Dedifferentiated amniotic fluid mesenchymal stem cell (primary cell): ENCODE measurements at regions not wholly inside any gene's neighbourhood (a gene's known extent, or its start where the extent isn't known, plus 50 kb on each side); places are given as distances from the start of the nearest gene placed in this dataset.
A peak's percentile ranks its signal among the peaks of the same experiment; 100 is the strongest.

Experiments used
- DNase-seq: peaks from one replicate; pipeline ENCODE4 v3.0.0-alpha.2; 2016; ENCODE audit errors: extremely low spot score

- DNase-seq: no peak
Observed at GRCh38 chr2:211062297-211062612, 505.9 kb downstream of the CPS1 start.

- no peak for DNase-seq
Observed at GRCh38 chr2:211067029-211067428, 510.6 kb downstream of the CPS1 start.

- no peak for DNase-seq
Observed at GRCh38 chr2:211068108-211068780, 511.8 kb downstream of the CPS1 start.

GRCh38 chr2:211070547-211070946 is 514.1 kb downstream of the CPS1 start:
- DNase-seq: no peak

- DNase-seq: no peak
Observed at GRCh38 chr2:211077216-211077767, 520.9 kb downstream of the CPS1 start.

GRCh38 chr2:211084352-211084751 is 528.0 kb downstream of the CPS1 start:
- no peak for DNase-seq

- DNase-seq: peak; percentile 58
Observed at GRCh38 chr2:211085056-211085680, 528.8 kb downstream of the CPS1 start.

- no peak for DNase-seq
Observed at GRCh38 chr2:211086049-211086448, 529.6 kb downstream of the CPS1 start.

GRCh38 chr2:211089127-211089526 is 532.7 kb downstream of the CPS1 start:
- DNase-seq: no peak

GRCh38 chr2:211093743-211094303 is 537.4 kb downstream of the CPS1 start:
- no peak for DNase-seq

- DNase-seq: no peak
Observed at GRCh38 chr2:211103989-211104388, 547.6 kb downstream of the CPS1 start.

- no peak for DNase-seq
Observed at GRCh38 chr2:211113334-211114175, 557.2 kb downstream of the CPS1 start.

- DNase-seq: no peak
Observed at GRCh38 chr2:211114826-211115455, 558.5 kb downstream of the CPS1 start.

- no peak for DNase-seq
Observed at GRCh38 chr2:211117026-211117425, 560.6 kb downstream of the CPS1 start.

GRCh38 chr2:211126256-211126655 is 569.9 kb downstream of the CPS1 start:
- DNase-seq: no peak

- DNase-seq: no peak
Observed at GRCh38 chr2:211127501-211127900, 571.1 kb downstream of the CPS1 start.

GRCh38 chr2:211128287-211128686 is 571.9 kb downstream of the CPS1 start:
- no peak for DNase-seq

- DNase-seq: no peak
Observed at GRCh38 chr2:211129798-211130197, 573.4 kb downstream of the CPS1 start.

- no peak for DNase-seq
Observed at GRCh38 chr2:211132046-211132445, 575.6 kb downstream of the CPS1 start.

- peak; percentile 44 for DNase-seq
Observed at GRCh38 chr2:211132573-211132972, 576.2 kb downstream of the CPS1 start.

- DNase-seq: no peak
Observed at GRCh38 chr2:211133766-211134165, 577.4 kb downstream of the CPS1 start.

GRCh38 chr2:211138551-211138950 is 582.2 kb downstream of the CPS1 start:
- no peak for DNase-seq
